ENCODE measurements at regions not wholly inside any gene's neighbourhood (a gene's known extent, or its start where the extent isn't known, plus 50 kb on each side); places are given as distances from the start of the nearest gene placed in this dataset.
"Not testable (repeated sequence)": the region's sequence is repeated elsewhere in the genome, so short reads cannot be mapped to it uniquely, and the experiment has no call there.

DNA sequence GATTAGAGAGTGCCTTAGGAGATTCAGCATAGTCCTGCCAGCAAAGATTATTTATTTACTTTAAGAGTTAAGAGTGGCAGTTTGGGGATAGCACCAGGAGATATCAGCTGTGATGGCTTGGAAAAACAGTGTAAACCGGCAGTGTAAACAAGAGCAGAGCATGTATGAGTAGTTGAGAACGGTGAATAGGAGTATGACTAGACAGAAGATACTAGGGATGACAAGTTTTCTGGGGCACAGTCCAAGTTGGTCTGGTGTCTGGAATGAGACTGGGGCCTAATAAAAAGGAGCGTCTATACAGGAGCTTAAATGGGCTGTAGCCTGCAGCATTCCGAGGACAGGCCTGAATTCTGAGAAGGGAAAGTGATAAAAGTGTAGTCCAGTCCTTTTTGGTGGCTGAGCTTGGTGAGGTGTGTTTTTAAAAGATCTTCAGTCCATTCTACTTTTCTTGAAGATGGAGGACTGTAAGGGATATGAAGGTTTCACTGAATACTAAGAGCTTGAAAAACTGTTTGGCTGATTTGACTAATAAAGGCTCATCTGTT is 117.8 kb downstream of the TLR5 start:
- not testable (repeated sequence) for DNase-seq

DNA sequence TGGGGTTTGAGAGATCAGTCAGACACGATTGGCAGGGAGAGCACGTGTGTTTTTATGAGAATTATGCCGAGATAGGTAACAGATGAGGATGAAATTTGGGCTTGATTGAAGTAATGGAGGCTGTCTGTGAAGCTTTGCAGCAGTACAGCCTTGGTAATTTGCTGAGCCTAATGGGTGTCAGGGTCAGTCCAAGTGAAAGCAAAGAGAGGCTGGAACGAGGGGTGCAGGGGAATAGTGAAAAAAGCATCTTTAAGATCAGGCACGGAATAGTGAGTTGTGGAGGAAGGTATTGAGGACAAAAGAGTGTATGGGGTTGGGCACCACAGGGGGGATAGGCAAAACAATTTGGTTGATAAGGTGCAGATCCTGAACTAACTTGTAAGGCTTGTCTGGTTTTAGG is 116.4 kb downstream of the TLR5 start:
- DNase-seq, result not testable (repeated sequence)

DNA sequence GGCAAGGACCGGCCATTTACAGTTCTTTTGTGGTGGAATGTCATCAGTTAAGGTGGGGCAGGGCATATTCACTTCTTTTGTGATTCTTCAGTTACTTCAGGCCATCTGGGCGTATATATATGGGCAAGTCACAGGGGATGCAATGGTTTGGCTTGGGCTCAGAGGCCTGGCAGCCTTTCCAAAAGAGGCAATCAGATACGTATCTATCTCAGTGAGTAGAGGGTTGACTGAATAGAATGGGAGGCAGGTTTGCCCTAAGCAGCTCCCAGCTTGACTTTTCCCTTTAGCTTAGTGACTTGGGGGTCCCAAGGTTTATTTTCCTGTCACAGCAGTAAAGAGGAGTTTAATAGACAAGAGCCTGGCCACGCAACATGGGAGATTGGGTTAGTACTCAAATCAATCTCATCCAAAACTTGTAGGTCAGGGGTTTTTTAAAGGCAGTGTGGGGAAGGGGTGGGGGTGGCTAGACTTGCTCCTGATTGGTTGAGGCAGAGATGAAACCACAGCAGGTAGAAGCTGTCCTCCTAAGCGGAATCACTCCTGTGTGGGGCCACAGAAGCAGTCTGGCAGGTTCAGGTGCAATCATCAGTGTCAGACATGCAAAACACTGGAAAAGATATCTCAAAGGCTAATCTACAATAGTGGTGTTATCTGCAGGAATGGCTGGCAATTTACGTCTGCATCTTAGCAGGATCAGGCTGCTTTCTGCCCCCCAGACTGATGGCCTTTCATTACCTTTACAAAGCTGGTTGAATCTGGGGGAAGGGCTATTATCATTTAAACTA is 112.9 kb downstream of the TLR5 start:
- DNase-seq, result no peak

DNA sequence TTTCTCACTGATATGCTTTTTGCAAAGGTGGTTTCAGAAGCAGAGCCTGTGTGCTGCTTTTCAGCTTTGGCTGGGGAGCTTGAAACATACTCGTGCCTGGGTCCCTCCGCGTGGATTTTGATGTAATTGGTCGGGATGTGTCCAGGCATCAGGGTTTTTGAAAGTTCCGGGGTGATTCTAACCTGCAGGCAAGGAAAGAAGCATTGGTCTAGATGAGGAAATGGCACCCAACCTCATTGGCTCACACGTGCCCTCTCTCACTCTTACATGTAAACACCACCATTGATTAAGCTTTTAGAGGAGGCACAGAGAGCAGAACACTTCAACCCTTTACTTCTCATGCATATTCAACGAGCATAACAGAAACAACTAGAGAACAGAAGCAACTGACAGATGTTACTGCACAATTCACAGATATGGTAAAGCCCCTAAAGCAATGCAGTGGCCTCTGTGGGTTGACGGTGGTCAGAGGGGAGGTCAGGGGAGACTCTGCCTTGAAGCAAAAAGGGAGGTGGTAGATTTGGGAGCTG is 112.1 kb downstream of the TLR5 start:
- no peak for DNase-seq

DNA sequence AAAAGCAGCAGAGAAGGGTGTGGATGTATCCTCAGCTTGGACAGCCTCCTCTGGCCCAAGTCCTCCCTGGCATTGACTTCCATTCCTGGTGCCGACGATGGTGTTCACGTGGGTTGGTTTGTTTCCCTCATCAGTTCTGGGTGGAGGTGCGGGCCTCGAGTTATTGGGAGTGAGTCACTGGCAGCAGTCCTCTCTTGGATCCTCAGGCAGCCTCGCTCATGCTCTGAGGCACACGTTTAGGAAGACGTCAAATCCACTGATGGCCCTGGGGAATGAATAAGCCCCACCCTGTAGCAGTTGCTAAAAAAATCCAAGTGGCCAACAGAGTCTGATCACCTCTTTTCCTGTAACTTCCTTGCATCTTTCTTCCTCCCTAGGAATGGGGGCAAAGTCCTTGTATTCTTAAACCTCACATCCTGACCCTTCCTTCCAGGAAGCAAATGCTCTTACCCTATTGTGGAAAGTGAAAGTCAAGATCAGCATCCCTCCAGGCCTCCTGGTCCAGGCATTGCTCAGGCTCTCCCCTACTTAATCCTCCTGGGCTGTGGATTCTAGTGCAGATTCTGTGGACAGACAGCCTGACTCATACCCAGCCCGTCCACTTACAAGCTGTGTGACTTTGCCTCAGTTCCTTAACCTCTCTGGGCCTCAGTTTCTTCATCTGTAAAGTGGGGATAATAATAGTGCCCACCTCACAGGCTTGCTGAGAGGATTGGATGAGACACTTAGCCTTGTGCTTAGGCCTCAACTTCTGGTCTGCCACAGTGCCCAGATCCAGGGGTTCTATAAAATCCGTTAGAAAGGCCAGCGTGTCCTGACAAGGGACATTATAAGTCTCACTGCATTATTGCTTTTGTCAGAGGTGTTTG is 111.1 kb downstream of the TLR5 start:
- peak; percentile 19 for DNase-seq

DNA sequence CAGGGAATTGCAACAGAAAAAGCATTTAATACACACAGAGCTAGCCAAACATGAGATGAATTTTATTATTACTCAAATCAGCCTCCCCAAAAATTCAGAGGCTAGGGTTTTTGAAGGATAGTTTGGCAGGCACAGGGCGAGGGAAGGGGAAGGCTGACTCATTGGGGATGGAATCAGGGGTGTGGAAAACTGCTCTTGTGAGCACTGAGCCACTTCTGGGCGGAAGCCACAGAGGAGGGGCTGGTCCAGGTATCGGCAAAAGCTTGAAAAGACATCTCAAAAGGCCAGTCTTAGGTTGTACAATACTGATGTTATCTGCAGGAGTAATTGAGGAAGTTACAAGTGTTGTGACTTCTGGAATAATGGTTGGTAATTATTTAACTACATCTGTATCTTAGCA is 109.4 kb downstream of the TLR5 start:
- DNase-seq, result no peak

DNA sequence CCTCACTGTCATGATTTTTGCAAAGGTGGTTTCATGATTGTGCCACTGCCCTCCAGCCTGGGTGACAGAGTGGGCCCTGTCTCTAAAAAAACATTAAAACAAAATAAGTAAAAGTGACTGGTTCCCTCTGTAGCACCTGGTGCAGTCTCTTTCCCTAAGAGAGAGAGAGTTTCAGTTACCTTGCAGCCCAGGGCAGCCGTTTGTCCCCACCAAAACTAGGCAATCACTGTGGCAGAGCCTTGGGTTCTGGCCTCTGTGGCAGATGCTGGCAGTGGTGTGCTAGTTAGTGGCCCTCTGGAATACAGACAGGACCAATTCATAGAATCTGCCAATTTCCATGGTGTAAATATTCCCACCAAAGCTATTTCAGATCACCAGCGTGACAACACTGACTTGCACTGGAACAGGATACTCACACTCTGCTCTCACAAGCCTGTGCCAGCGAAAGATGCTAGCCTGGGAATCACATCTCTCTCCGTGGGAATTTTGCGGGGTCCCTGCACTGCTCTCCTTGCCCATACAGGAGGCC is 108.7 kb downstream of the TLR5 start:
- DNase-seq, result no peak

DNA sequence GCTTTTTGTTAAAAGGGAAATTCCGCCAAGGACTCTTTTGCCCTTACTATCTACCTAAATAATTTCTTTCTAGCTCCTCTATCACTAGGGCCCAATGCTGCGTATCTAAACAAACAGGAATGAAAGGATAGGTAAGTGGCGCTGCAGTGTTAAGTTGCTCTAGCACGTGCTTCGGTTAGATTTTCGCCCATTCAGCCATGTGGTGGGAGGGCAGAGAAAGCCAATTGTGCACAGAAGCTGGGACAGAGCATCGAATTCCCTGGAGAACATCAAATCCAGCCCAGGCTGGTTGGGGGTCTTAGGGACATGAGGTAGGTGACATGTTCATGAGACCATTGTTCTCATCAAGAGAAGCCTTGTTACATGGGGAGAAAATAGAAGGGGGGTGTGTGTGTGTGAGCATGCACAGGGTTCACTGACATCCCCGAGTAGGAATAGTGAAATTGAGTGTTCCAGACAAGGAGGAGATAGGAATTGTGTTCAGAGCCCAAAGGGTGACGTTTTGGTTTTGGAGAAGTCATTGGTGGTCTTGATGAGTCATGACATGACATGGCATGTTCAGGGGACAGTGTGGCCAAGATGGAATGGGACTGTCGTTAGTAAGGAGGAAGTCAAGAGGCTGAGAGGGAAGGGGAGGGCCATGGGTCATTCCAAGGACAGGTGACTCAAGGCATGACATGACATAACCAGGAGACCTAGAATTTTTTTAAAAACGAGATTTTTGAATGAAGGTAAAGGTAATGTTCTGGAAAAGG is 107.1 kb downstream of the TLR5 start:
- no peak for DNase-seq

DNA sequence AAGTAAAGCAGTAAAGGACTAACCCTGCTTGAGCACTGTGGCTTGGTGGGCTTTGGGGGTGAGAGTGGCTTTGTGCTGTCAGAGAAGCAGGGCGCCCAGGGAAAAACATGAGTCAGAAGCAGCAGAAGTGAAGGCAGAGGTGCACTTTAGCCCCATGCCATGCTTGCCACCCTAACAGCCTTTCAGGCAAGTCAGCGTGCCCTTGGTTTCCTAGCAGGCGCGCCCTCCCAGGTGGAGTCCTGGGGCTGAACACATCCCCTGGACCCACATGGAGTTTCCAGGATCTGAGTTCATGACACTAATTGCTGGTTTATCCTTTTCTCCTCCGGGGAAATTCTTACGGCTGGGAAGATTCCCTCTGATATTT is 106.6 kb downstream of the TLR5 start:
- no peak for DNase-seq

DNA sequence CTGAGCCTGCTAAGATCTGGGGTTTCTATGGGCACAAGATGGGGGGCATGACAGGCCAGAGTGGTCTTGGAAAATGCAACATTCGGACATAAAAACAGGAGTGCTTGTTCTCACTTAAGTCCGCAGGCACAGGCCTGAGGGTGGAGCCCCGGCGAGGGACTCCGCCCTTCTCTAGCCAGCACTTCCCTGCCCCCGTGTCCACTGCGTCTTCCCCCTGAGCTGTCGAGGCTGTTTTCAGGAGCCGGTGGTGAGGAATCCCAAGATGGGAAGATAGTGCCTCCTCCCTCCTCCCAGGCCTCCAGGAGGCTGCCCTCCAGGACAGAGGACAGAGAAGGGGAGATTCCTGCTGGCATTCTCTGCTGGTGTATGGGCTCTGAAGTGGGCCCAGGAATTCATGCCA is 105.2 kb downstream of the TLR5 start:
- no peak for DNase-seq

DNA sequence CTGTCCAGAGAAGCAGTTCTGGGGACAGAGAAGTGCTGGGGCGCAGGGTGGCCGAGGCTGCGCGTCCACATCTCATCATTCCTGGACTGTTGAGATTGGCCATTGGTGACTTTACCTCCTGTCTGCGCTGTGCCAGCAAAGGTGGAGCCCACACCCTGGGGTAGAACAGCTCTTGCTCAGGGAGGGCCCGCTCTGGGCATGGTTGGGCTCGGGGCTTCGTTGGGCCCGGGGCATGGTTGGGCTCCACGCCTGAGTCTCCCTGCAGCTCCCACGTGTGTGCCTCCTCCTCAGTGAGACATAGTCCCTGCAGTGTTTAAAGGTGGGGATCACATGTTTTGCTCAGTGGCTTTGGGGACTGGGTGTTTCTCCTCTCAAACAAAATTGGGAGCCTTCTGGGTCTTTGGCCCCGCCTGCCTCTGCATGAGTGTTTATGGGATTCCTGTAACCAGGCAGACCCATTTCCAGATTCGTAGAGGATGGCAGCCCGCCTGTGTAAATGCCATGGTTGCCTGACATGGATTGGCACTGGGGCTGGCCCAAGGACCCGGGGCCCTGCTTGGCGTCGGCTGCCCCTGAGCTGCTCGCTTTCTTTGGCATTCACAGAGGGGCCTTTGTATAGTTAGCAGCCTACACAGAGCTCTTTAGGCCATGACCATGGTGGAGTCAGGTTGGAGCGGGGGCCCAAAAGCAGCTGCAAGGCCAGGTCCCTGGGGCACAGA is 104.6 kb downstream of the TLR5 start:
- DNase-seq, result no peak

DNA sequence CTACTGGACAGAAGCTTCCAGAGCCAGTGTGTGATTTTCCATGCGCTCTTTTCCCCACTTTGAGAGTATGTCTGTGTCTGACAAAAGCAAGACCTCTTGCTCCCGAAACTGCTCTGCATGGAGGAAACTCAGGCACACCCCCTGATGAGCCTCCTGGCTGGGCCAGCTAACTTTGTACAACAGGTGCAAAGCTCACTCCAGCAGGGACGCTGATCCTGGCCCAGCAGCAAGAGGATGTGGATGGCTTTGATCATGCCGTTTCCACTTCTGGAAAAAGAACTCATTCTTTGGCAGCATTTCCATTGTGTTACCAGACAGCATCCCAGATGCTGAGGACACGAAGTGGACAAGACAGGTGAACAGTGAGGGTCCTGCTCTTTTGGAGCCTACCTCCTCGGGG is 103.1 kb downstream of the TLR5 start:
- DNase-seq, result no peak

DNA sequence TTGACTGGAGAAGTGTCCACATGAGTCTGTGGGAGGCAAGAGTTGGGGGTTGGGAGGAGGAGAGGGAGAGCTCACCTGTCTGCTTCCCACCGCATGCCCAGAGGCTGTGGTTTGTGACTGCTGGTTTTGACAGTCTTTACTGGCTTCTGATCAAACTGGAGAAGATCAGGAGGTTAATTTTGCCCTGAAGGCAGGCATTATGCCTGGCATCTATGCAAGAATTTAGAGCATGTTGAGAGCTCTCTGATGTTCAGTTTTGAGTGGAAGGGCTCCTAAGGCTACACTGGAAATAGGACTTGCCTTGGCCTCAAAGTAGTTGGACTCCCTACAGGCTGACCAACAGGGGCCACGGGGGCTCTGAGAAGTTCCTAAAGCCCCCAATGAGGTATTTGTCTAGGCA is 101.6 kb downstream of the TLR5 start:
- DNase-seq, result no peak

DNA sequence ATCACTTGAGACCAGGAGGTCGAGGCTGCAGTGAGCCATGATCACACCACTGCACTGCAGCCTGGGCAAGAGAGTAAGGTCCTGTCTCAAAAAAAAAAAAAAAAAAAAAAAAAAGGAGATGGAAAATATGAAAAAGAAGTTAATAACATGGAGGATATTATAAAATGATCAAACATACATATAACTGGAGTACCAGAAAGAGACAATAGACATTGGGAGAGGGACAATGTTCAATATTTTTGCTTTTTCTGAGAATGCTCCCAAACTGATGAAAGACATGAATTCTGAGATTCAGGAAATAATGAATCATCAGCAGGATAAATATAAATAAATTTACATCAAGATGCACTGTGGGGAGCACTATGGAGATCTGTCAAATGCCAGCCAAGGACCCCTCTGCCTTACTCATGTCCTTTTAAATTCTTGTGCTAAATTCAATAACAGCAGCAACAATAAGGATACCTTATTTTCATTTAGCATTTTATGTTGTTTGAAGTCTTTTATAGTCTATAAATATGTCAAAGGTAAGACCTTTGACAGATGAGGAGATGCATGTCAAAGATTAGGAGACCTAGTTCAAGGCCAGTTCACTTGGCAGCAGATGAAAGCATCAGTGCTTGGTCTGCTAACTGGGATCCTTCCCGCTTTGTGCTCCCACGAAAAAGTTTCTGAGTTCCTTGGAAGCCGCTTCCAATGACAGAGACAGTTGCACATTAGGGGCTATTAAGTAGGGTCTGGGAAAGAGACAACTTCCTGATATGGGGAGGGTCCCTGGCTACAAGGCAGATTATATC is 97.7 kb downstream of the TLR5 start:
- no peak for DNase-seq

DNA sequence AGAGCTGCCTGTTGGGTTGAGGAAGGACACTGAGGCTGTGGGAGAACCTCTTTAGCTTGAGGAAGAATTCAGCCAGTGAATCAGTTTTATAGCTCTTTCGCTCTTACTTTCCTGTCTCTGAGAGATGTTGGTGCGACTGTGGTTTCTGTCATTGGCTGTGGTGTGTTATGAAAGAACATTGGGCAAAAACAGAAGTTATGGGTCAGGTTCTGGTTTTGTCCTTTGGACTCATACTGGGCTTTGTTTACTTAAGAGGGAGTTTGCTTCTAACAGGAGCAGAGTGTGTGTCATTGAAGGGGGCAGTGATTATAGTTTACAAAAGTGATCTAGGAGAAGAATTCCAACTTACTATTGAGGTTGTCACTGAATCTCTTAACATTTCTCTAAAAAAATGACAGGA is 97.0 kb downstream of the TLR5 start:
- no peak for DNase-seq

DNA sequence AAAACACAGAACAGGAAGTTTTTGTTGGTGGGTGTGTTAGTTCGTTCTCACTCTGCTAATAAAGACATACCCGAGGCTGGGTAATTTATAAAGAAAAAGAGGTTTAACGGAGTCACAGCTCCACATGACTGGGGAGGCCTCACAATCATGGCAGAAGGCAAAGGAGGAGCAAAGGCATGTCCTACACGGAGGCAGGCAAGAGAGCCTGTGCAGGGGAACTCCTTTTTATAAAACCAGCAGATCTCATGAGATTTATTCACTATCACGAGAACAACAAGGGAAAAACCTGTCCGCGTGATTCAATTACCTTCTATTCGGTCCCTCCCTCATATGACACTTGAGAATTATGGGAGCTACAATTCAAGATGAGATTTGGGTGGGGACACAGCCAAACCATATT is 96.6 kb downstream of the TLR5 start:
- DNase-seq, result not testable (repeated sequence)

DNA sequence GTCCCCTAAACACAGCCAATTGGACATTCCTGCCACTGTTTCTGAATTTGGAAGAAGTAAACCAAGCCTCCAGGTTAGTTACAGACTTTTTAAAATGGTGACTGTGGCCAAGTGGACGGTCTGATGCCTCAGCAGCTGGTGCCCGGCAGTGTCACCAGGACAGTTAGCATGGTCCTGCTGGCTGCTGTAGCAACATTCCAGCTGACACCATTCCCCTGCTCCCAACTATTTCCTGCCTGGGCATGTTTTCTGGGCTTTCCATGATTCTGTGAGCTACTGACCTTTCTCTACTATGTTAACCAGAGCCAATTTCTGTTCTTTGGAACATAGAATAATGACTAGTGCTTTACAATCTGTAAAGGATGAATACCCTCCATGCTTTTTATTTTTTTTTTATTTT is 95.0 kb downstream of the TLR5 start:
- DNase-seq, result no peak

DNA sequence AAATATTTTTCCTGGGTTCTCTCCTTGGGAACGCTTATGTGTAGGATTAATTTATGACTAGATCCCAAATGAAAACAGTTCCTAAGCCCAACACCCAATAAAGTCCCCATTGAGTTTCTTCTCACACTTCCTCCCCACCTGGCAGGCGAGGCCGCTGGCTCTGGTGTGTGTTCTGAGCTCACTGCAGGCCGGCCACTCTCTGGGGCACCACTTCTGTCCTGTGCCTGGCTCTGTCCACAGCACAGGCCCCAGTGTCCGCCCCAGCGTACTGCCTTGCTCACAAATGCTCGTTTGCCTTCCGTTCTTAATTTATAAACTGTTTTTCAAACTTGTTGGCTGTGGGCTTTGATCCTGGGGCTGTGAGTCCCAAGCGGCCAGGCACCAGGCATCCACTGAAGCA is 90.6 kb downstream of the TLR5 start:
- no peak for DNase-seq

DNA sequence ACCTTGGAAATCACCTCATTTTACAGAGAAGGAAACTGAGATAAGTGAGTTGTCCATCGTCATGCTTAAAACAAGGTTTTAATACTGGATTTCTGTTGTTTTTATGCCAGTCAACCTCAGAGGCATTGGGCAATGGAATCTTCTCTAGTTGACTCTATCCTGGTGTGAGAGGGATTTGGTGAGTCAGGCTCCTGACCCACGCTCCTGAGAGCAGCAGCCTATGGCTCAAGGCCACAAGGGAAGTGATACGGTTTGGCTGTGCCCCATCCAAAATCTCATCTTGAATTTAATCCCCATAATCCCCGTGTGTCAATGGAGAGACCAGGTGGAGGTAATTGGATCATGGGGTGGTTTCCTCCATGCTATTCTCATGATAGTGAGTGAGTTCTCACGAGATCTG is 90.1 kb downstream of the TLR5 start:
- no peak for DNase-seq

DNA sequence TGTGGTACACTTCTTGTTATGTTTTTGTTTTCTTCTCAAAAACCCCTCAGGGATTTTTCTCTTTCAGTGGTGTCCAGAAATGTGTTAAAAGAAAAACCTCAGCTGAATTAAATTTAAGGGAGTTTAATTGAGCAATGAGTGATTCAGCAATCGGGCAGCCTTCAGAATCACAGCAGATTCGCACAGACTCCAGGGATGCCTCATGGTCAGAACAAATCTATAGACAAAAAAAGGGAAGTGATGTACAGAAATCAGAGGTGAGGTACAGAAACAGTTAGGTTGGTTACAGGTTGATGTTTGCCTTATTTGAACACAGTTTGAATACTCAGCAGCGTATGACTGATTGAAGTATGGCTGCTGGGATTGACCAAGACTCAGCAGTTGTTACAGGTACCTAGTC is 86.2 kb downstream of the TLR5 start:
- DNase-seq, result no peak

DNA sequence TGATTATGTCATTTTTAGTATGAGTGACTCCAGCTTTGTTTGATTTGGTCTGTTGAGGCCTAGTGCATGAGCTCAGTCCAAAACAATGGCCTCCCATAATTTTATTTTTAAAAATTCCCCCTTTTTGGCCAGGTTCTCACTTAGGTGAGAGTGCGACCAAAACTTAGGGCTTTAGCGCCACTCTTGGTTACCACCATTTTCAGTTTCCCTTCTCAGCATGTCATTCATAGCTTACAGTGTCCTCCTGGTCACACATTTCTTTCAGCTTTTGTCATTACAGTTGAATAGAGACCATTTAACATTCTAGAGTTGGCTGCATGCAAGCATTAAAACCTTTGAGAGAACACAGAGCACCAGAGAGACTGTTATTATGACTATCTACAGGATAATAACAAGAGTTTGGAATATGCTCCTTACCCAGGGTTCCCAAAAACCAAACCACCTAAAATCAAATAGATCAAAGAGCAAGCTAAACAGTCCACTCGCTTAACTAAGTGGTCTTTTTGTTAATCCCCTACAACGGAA is 85.4 kb downstream of the TLR5 start:
- DNase-seq, result no peak

All from fibroblast of skin of scalp (primary cell).